ENCODE measurements at regions not wholly inside any gene's neighbourhood (a gene's known extent, or its start where the extent isn't known, plus 50 kb on each side); places are given as distances from the start of the nearest gene placed in this dataset.

GRCh38 chr18:7381307-7381706, 150.4 kb downstream of the LRRC30 start:
- no peak for TF ChIP-seq CTCF (IDR thresholded peaks at IDR 0.05)
- no peak for TF ChIP-seq POLR2A (IDR thresholded peaks at IDR 0.05)

All from thyroid gland (tissue), 4 donors.